Fibroblast of lung (primary cell): ENCODE measurements at regions not wholly inside any gene's neighbourhood (a gene's known extent, or its start where the extent isn't known, plus 50 kb on each side); places are given as distances from the start of the nearest gene placed in this dataset.

Source experiments
- DNase-seq, 2 donors: peaks; one replicate each; pipeline versions ENCODE4 v3.0.0 to v3.0.0-alpha.2; 2010; ENCODE audit warnings: low read depth in 2 of 2
- H2AFZ ChIP-seq: 2 replicates; pipeline ENCODE4 v1.5.1; 2012; ENCODE audit warnings: low read length, control low read depth, inconsistent platforms
- H3K27ac ChIP-seq: 2 replicates; pipeline ENCODE4 v1.5.1; 2011; ENCODE audit warnings: low read length, control low read depth; ENCODE audit not compliant: insufficient read depth
- H3K27me3 ChIP-seq: 2 replicates; pipeline ENCODE4 v1.5.1; 2011; ENCODE audit warnings: mild to moderate bottlenecking, low read length; ENCODE audit not compliant: control insufficient read depth, insufficient read depth
- H3K36me3 ChIP-seq: 2 replicates; pipeline ENCODE4 v1.5.1; 2011; ENCODE audit warnings: low read length; ENCODE audit not compliant: control insufficient read depth, insufficient read depth
- H3K4me1 ChIP-seq: 2 replicates; pipeline ENCODE4 v1.5.1; 2011; ENCODE audit warnings: low read length; ENCODE audit not compliant: control insufficient read depth, insufficient read depth; ENCODE audit errors: extremely low read depth
- H3K4me2 ChIP-seq: 2 replicates; pipeline ENCODE4 v1.5.1; 2011; ENCODE audit warnings: low read length, control low read depth; ENCODE audit not compliant: insufficient read depth; ENCODE audit errors: extremely low read depth
- H3K4me3 ChIP-seq, 4 experiments: fragments of 200-600 bp in 1 of 4; sonication (generic) in 1 of 4; replicated peaks in 1 of 4; 2 replicates each; pipeline ENCODE4 v1.5.1; 2011 to 2016; ENCODE audit warnings: low read length in 4 of 4, low read depth in 3 of 4, mild to moderate bottlenecking in 3 of 4, control low read depth in 2 of 4, inconsistent platforms in 1 of 4, mixed read lengths in 1 of 4; ENCODE audit not compliant: insufficient read depth in 1 of 4; ENCODE audit errors: control extremely low read depth in 1 of 4
- H3K79me2 ChIP-seq: 2 replicates; pipeline ENCODE4 v1.5.1; 2012; ENCODE audit warnings: mild to moderate bottlenecking, low read length, inconsistent platforms; ENCODE audit not compliant: control insufficient read depth, insufficient read depth
- H3K9ac ChIP-seq: 2 replicates; pipeline ENCODE4 v1.5.1; 2011; ENCODE audit warnings: mild to moderate bottlenecking, low read length, control low read depth; ENCODE audit not compliant: insufficient read depth
- H3K9me3 ChIP-seq: 2 replicates; pipeline ENCODE4 v1.5.1; 2012; ENCODE audit warnings: low read depth, low read length; ENCODE audit not compliant: control insufficient read depth, insufficient read depth
- H4K20me1 ChIP-seq: 2 replicates; pipeline ENCODE4 v1.5.1; 2011; ENCODE audit warnings: low read length; ENCODE audit not compliant: control insufficient read depth, insufficient read depth; ENCODE audit errors: extremely low read depth
- EZH2 ChIP-seq: IDR thresholded peaks from 2 replicates; pipeline ENCODE4 v1.5.1; 2012; ENCODE audit warnings: low read length, control low read depth, mild to moderate bottlenecking; ENCODE audit errors: missing control alignments
- TF ChIP-seq, protein P1 (sequence below), 2 donors: IDR thresholded peaks in 1 of 2; conservative IDR thresholded peaks in 1 of 2; 1 replicate in 1 of 2; 2 replicates in 1 of 2; pipeline ENCODE4 v1.5.1; 2011 to 2012; ENCODE audit warnings: low read length in 2 of 2, control low read depth in 1 of 2, inconsistent platforms in 1 of 2, low read depth in 1 of 2, mild to moderate bottlenecking in 1 of 2

DNA sequence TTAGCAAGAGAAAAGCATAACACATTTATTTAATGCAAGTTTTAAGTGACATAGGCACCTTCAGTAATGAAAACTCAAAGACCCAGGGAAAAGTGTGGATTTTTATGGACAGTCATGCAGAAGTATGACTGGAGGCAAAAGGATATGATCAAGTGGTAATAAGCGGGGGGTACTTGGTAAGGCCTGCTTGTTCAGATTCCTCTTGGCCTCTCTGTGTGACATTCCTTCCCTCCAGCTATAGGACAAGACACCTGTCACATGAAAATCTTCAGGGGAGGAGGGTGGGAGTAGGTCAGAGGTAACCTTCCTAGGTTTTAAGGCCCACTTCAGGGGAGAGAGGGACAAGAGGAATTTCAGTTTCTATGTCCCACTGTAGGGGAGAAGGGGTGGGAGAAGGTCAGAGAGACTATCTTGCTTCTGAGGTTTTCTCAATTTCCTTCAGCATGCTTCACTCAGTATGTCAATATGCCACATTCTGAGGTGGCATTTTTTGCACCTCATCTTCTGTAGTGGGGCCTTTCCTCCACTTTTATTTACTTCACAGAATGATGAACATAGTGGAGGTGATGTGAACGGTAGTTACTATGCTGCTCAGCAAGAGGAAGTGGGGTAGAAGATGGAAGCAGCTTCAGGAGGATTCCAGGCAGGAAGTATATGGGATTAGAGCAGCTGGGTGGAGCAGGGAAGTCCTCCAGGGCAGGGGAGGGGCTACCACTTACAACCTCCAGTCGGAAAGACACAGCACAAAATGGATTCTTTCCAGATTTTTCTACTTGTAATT, 73.2 kb upstream of the RFC3 start:
- H2AFZ ChIP-seq = no peak overlapping the region
- H3K9me3 ChIP-seq = no peaks in the 10 kb centered on the region
- no peak overlapping the region for H3K4me2 ChIP-seq
- peak in 1 of 2 donors; percentile 27 for DNase-seq
- no peaks in the 10 kb centered on the region for H3K27me3 ChIP-seq
- H3K27ac ChIP-seq = no peak overlapping the region
- H3K9ac ChIP-seq = no peak overlapping the region
- no peaks in the 10 kb centered on the region for H3K36me3 ChIP-seq
- H4K20me1 ChIP-seq = no peaks in the 10 kb centered on the region
- no peak for TF ChIP-seq EZH2
- TF ChIP-seq, protein P1, sequence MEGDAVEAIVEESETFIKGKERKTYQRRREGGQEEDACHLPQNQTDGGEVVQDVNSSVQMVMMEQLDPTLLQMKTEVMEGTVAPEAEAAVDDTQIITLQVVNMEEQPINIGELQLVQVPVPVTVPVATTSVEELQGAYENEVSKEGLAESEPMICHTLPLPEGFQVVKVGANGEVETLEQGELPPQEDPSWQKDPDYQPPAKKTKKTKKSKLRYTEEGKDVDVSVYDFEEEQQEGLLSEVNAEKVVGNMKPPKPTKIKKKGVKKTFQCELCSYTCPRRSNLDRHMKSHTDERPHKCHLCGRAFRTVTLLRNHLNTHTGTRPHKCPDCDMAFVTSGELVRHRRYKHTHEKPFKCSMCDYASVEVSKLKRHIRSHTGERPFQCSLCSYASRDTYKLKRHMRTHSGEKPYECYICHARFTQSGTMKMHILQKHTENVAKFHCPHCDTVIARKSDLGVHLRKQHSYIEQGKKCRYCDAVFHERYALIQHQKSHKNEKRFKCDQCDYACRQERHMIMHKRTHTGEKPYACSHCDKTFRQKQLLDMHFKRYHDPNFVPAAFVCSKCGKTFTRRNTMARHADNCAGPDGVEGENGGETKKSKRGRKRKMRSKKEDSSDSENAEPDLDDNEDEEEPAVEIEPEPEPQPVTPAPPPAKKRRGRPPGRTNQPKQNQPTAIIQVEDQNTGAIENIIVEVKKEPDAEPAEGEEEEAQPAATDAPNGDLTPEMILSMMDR (conservative IDR thresholded peaks at IDR 0.05 in 1 of 2, IDR thresholded peaks at IDR 0.05 in 1 of 2; ENCODE audit: low read depth in 1 of 2, low read length in 2 of 2) = no peak
- H3K4me3 ChIP-seq = no peak overlapping the region
- H3K79me2 ChIP-seq = no peaks in the 10 kb centered on the region
- H3K4me1 ChIP-seq = no peaks in the 10 kb centered on the region

DNA sequence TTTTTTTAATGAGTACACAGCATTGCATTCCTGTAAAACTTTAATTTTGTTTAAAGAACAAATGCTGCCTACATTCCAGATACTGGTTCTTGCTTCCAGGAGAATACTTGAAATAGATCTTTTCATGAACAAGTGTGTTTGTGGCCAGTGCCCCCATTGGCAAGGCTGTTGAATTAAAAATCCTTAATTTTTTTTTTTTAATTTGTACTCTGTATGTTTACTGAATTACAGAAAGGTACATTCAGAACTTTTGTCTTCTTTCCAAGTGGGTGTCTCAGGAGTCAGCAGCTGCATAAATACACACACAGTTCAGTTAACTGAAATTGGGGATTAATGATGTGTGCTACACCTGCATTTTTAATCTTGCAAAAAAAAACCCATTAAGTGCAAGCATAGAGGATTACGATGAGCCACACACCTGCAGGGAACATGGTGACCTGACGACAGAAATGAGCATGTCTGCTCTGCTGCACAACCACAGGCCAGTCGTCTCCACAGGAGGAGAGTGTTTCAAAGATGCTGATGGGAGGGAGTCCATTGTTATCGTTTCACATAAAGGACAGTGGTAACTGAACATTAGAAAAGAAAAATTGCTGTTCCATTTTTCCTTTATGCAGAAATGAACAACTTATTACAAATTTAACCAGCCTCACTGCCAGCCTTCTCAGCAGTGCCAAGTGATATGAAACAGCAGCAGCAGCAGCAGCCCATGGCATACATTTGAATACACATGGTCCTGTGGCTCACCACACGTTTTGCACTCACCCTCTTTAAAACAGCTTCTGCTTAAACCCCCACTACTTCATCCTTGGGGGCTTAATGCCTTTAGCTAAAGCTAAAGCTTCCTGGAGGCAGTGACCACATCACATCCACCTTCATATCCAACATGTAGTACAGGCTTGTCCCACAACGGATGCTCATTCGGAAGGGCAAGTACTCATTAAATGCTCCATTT, 72.3 kb upstream of the RFC3 start:
- TF ChIP-seq, protein P1 (conservative IDR thresholded peaks at IDR 0.05 in 1 of 2, IDR thresholded peaks at IDR 0.05 in 1 of 2; ENCODE audit: low read depth in 1 of 2, low read length in 2 of 2) = no peak
- no peak for TF ChIP-seq EZH2
- no peaks in the 10 kb centered on the region for H3K4me1 ChIP-seq

DNA sequence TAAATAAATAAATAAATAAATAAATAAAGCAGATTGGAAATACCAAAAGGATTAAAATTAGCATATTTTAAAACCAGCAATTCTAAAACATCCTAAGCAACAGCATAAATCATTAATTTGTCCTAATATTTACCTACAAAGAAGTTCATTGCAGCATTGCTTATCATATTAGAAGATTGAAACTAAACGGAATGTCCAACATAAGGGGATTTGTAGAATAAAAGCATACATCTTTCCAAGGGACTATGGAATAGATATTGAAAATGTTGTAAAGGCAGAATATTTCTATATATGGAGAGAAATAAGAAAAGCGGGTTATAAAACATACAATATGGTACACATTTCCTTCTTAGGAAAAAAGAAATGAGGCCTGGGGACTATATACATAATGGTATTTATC, 71.1 kb upstream of the RFC3 start:
- DNase-seq = no peak
- Histone ChIP-seq H3K27me3 (no peaks in the 10 kb centered on the region), H4K20me1 (no peaks in the 10 kb centered on the region), H3K79me2 (no peaks in the 10 kb centered on the region), H2AFZ (no peak overlapping the region), H3K27ac (no peak overlapping the region), H3K4me2 (no peak overlapping the region), H3K4me1 (no peaks in the 10 kb centered on the region), H3K36me3 (no peaks in the 10 kb centered on the region), H3K9me3 (no peaks in the 10 kb centered on the region), H3K4me3 (no peak overlapping the region), H3K9ac (no peak overlapping the region)
- TF ChIP-seq, protein P1 (conservative IDR thresholded peaks at IDR 0.05 in 1 of 2, IDR thresholded peaks at IDR 0.05 in 1 of 2; ENCODE audit: low read depth in 1 of 2, low read length in 2 of 2) = no peak
- no peak for TF ChIP-seq EZH2

More for the DNA sequence above, 72.3 kb upstream of the RFC3 start:
- H3K4me2 ChIP-seq = no peak overlapping the region
- no peaks in the 10 kb centered on the region for H4K20me1 ChIP-seq
- no peak overlapping the region for H2AFZ ChIP-seq
- no peaks in the 10 kb centered on the region for H3K9me3 ChIP-seq
- H3K27ac ChIP-seq = no peak overlapping the region
- H3K9ac ChIP-seq = no peak overlapping the region
- H3K4me3 ChIP-seq = no peak overlapping the region
- H3K36me3 ChIP-seq = no peaks in the 10 kb centered on the region
- no peak for DNase-seq
- H3K27me3 ChIP-seq = no peaks in the 10 kb centered on the region
- no peaks in the 10 kb centered on the region for H3K79me2 ChIP-seq
